Fibroblast of skin of right biceps (primary cell): ENCODE measurements at regions not wholly inside any gene's neighbourhood (a gene's known extent, or its start where the extent isn't known, plus 50 kb on each side); places are given as distances from the start of the nearest gene placed in this dataset.

Source experiments
- DNase-seq: peaks from one replicate; pipeline ENCODE4 v3.0.0-alpha.2; 2013

GRCh38 chr13:73369095-73369494 is 310.3 kb downstream of the KLF5 start:
- no peak for DNase-seq

GRCh38 chr13:73368608-73369007 is 309.8 kb downstream of the KLF5 start:
- no peak for DNase-seq

- no peak for DNase-seq
These were observed 309.1 kb downstream of the KLF5 start for GRCh38 chr13:73367886-73368285.

- no peak for DNase-seq
These were observed 307.4 kb downstream of the KLF5 start for GRCh38 chr13:73366241-73366640.

- DNase-seq = no peak
These were observed 306.9 kb downstream of the KLF5 start for GRCh38 chr13:73365681-73366080.

GRCh38 chr13:73365252-73365651 is 306.4 kb downstream of the KLF5 start:
- DNase-seq = no peak

- DNase-seq = no peak
These were observed 305.9 kb downstream of the KLF5 start for GRCh38 chr13:73364736-73365135.

GRCh38 chr13:73358606-73359095 is 299.8 kb downstream of the KLF5 start:
- no peak for DNase-seq

GRCh38 chr13:73355134-73355533 is 296.3 kb downstream of the KLF5 start:
- no peak for DNase-seq

- no peak for DNase-seq
These were observed 292.9 kb downstream of the KLF5 start for GRCh38 chr13:73351730-73352129.

GRCh38 chr13:73341748-73342147 is 282.9 kb downstream of the KLF5 start:
- DNase-seq = peak; percentile 88

GRCh38 chr13:73340069-73340468 is 281.3 kb downstream of the KLF5 start:
- no peak for DNase-seq

- DNase-seq = no peak
These were observed 280.3 kb downstream of the KLF5 start for GRCh38 chr13:73339086-73339485.

- no peak for DNase-seq
These were observed 279.6 kb downstream of the KLF5 start for GRCh38 chr13:73338389-73338788.

GRCh38 chr13:73337532-73337931 is 278.7 kb downstream of the KLF5 start:
- DNase-seq = peak; percentile 17

- DNase-seq = no peak
These were observed 278.0 kb downstream of the KLF5 start for GRCh38 chr13:73336773-73337172.

GRCh38 chr13:73335944-73336343 is 277.1 kb downstream of the KLF5 start:
- no peak for DNase-seq

- peak; percentile 75 for DNase-seq
These were observed 276.4 kb downstream of the KLF5 start for GRCh38 chr13:73335210-73335609.

- DNase-seq = peak; percentile 20
These were observed 275.6 kb downstream of the KLF5 start for GRCh38 chr13:73334445-73334844.

- DNase-seq = no peak
These were observed 272.8 kb downstream of the KLF5 start for GRCh38 chr13:73331556-73331955.

GRCh38 chr13:73329355-73329754 is 270.6 kb downstream of the KLF5 start:
- no peak for DNase-seq

GRCh38 chr13:73327579-73327978 is 268.8 kb downstream of the KLF5 start:
- DNase-seq = no peak

GRCh38 chr13:73325723-73326558 is 267.1 kb downstream of the KLF5 start:
- no peak for DNase-seq

GRCh38 chr13:73324842-73325722 is 266.3 kb downstream of the KLF5 start:
- no peak for DNase-seq
